ENCODE measurements at regions not wholly inside any gene's neighbourhood (a gene's known extent, or its start where the extent isn't known, plus 50 kb on each side); places are given as distances from the start of the nearest gene placed in this dataset.

DNA sequence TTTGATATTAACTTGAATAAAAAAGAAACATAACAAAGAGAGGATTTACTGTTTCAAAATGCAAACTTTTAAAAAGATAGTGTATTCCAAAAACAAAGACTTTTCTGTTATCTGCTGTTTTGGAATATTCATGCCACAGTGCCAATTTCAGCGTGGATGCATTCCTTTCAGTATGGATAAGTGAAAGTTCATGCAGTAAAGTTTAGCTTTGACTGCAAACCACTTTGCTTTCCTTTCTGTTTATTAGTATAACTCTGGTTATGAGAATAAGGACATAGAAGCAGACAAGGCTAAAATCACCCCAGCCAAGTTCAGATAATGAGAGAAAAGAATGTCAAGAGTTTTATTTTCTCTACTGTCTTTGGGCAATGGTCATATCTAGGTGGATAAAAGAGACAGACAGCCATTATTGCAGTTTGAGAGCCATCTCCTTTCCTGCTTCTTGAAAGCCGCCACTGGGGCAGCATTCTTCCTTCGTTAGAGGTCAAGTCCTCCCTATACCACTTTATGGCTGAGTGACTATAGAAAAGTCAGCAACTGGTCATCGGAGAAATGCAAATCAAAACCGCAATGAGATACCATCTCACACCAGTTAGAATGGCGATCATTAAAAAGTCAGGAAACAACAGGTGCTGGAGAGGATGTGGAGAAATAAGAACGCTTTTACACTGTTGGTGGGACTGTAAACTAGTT is 82.4 kb upstream of the BLID start:
- TF ChIP-seq, protein P1, sequence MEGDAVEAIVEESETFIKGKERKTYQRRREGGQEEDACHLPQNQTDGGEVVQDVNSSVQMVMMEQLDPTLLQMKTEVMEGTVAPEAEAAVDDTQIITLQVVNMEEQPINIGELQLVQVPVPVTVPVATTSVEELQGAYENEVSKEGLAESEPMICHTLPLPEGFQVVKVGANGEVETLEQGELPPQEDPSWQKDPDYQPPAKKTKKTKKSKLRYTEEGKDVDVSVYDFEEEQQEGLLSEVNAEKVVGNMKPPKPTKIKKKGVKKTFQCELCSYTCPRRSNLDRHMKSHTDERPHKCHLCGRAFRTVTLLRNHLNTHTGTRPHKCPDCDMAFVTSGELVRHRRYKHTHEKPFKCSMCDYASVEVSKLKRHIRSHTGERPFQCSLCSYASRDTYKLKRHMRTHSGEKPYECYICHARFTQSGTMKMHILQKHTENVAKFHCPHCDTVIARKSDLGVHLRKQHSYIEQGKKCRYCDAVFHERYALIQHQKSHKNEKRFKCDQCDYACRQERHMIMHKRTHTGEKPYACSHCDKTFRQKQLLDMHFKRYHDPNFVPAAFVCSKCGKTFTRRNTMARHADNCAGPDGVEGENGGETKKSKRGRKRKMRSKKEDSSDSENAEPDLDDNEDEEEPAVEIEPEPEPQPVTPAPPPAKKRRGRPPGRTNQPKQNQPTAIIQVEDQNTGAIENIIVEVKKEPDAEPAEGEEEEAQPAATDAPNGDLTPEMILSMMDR (IDR thresholded peaks at IDR 0.05), result no peak
- TF ChIP-seq POLR2A (IDR thresholded peaks at IDR 0.05), result no peak
